ENCODE measurements at regions not wholly inside any gene's neighbourhood (a gene's known extent, or its start where the extent isn't known, plus 50 kb on each side); places are given as distances from the start of the nearest gene placed in this dataset.

- H3K36me3 Mint-ChIP-seq = no peaks in the 10 kb centered on the region
- no peak overlapping the region for H3K27ac Mint-ChIP-seq
Observed at GRCh38 chr5:18095061-18095460, 460.8 kb downstream of the TAF11L14 start.

GRCh38 chr5:18097817-18098216 is 463.6 kb downstream of the TAF11L14 start:
- Mint-ChIP-seq H3K27ac (no peak overlapping the region), H3K4me1 (no peaks in the 10 kb centered on the region), H3K27me3 (peaks cover 3% of the 10 kb centered on the region), H3K9me3 (no peaks in the 10 kb centered on the region), H3K36me3 (no peaks in the 10 kb centered on the region), H3K4me3 (no peak overlapping the region)
- DNase-seq (ENCODE audit: low spot score in 2 of 2) (no peak), ATAC-seq (ENCODE audit: low read depth) (no peak)

More at GRCh38 chr5:18095061-18095460, 460.8 kb downstream of the TAF11L14 start:
- Mint-ChIP-seq H3K4me3 (no peak overlapping the region), H3K27me3 (peaks cover 3% of the 10 kb centered on the region), H3K9me3 (no peaks in the 10 kb centered on the region), H3K4me1 (no peaks in the 10 kb centered on the region)
- ATAC-seq (ENCODE audit: low read depth) (no peak), DNase-seq (ENCODE audit: low spot score in 2 of 2) (no peak)

GRCh38 chr5:18098691-18099090 is 464.4 kb downstream of the TAF11L14 start:
- Mint-ChIP-seq H3K27me3 (peaks cover 3% of the 10 kb centered on the region), H3K36me3 (no peaks in the 10 kb centered on the region), H3K27ac (no peak overlapping the region), H3K4me3 (no peak overlapping the region), H3K4me1 (no peaks in the 10 kb centered on the region), H3K9me3 (no peaks in the 10 kb centered on the region)
- DNase-seq (ENCODE audit: low spot score in 2 of 2) = no peak
- no peak for ATAC-seq (ENCODE audit: low read depth)

GRCh38 chr5:18099261-18099660 is 465.0 kb downstream of the TAF11L14 start:
- no peak for ATAC-seq (ENCODE audit: low read depth)
- Mint-ChIP-seq H3K27me3 (peaks cover 3% of the 10 kb centered on the region), H3K4me3 (no peak overlapping the region), H3K27ac (no peak overlapping the region), H3K9me3 (no peaks in the 10 kb centered on the region), H3K4me1 (no peaks in the 10 kb centered on the region), H3K36me3 (no peaks in the 10 kb centered on the region)
- DNase-seq (ENCODE audit: low spot score in 2 of 2) = no peak

GRCh38 chr5:18101532-18101931 is 467.3 kb downstream of the TAF11L14 start:
- H3K9me3 Mint-ChIP-seq = no peaks in the 10 kb centered on the region
- DNase-seq (ENCODE audit: low spot score in 2 of 2) (no peak), ATAC-seq (ENCODE audit: low read depth) (no peak)
- H3K4me1 Mint-ChIP-seq = no peaks in the 10 kb centered on the region
- no peaks in the 10 kb centered on the region for H3K36me3 Mint-ChIP-seq
- no peak overlapping the region for H3K4me3 Mint-ChIP-seq
- peaks cover 3% of the 10 kb centered on the region for H3K27me3 Mint-ChIP-seq
- H3K27ac Mint-ChIP-seq = no peak overlapping the region

GRCh38 chr5:18102733-18103132 is 468.5 kb downstream of the TAF11L14 start:
- Mint-ChIP-seq H3K27me3 (peaks cover 3% of the 10 kb centered on the region), H3K27ac (no peak overlapping the region), H3K9me3 (no peaks in the 10 kb centered on the region), H3K36me3 (no peaks in the 10 kb centered on the region), H3K4me3 (no peak overlapping the region), H3K4me1 (no peaks in the 10 kb centered on the region)
- no peak for DNase-seq (ENCODE audit: low spot score in 2 of 2)
- ATAC-seq (ENCODE audit: low read depth) = no peak

- no peak for ATAC-seq (ENCODE audit: low read depth)
- no peaks in the 10 kb centered on the region for H3K9me3 Mint-ChIP-seq
- no peak for DNase-seq (ENCODE audit: low spot score in 2 of 2)
- peaks cover 2% of the 10 kb centered on the region for H3K27me3 Mint-ChIP-seq
- no peaks in the 10 kb centered on the region for H3K36me3 Mint-ChIP-seq
- no peak overlapping the region for H3K4me3 Mint-ChIP-seq
- H3K27ac Mint-ChIP-seq = no peak overlapping the region
- no peaks in the 10 kb centered on the region for H3K4me1 Mint-ChIP-seq
Observed at GRCh38 chr5:18105449-18105848, 471.2 kb downstream of the TAF11L14 start.

GRCh38 chr5:18111906-18112465 is 477.7 kb downstream of the TAF11L14 start:
- DNase-seq (ENCODE audit: low spot score in 2 of 2) (no peak), ATAC-seq (ENCODE audit: low read depth) (no peak)
- Mint-ChIP-seq H3K4me3 (no peak overlapping the region), H3K36me3 (no peaks in the 10 kb centered on the region), H3K27me3 (peaks cover 2% of the 10 kb centered on the region), H3K4me1 (no peaks in the 10 kb centered on the region), H3K27ac (no peak overlapping the region), H3K9me3 (no peaks in the 10 kb centered on the region)

GRCh38 chr5:18113721-18114120 is 479.5 kb downstream of the TAF11L14 start:
- Mint-ChIP-seq H3K9me3 (no peaks in the 10 kb centered on the region), H3K36me3 (no peaks in the 10 kb centered on the region), H3K27me3 (no peaks in the 10 kb centered on the region), H3K4me1 (no peaks in the 10 kb centered on the region), H3K4me3 (no peak overlapping the region), H3K27ac (no peak overlapping the region)
- DNase-seq (ENCODE audit: low spot score in 2 of 2) (no peak), ATAC-seq (ENCODE audit: low read depth) (no peak)

- ATAC-seq (ENCODE audit: low read depth) = no peak
- Mint-ChIP-seq H3K36me3 (no peaks in the 10 kb centered on the region), H3K4me1 (no peaks in the 10 kb centered on the region), H3K9me3 (no peaks in the 10 kb centered on the region), H3K4me3 (no peak overlapping the region), H3K27me3 (no peaks in the 10 kb centered on the region), H3K27ac (no peak overlapping the region)
- DNase-seq (ENCODE audit: low spot score in 2 of 2) = no peak
Observed at GRCh38 chr5:18114151-18114757, 480.0 kb downstream of the TAF11L14 start.

GRCh38 chr5:18117968-18118367 is 483.7 kb downstream of the TAF11L14 start:
- DNase-seq (ENCODE audit: low spot score in 2 of 2) (no peak), ATAC-seq (ENCODE audit: low read depth) (no peak)
- Mint-ChIP-seq H3K9me3 (peaks cover 2% of the 10 kb centered on the region), H3K27ac (no peak overlapping the region), H3K36me3 (no peaks in the 10 kb centered on the region), H3K4me3 (no peak overlapping the region), H3K27me3 (peaks cover under 1% of the 10 kb centered on the region), H3K4me1 (no peaks in the 10 kb centered on the region)

GRCh38 chr5:18119156-18119785 is 485.0 kb downstream of the TAF11L14 start:
- no peak overlapping the region for H3K27ac Mint-ChIP-seq
- no peak overlapping the region for H3K4me3 Mint-ChIP-seq
- peaks cover 2% of the 10 kb centered on the region for H3K27me3 Mint-ChIP-seq
- ATAC-seq (ENCODE audit: low read depth) (no peak), DNase-seq (ENCODE audit: low spot score in 2 of 2) (no peak)
- no peaks in the 10 kb centered on the region for H3K36me3 Mint-ChIP-seq
- peaks cover 3% of the 10 kb centered on the region for H3K9me3 Mint-ChIP-seq
- no peaks in the 10 kb centered on the region for H3K4me1 Mint-ChIP-seq

GRCh38 chr5:18141222-18141621 is 507.0 kb downstream of the TAF11L14 start:
- no peak for ATAC-seq (ENCODE audit: low read depth)
- Mint-ChIP-seq H3K4me1 (peaks cover 2% of the 10 kb centered on the region), H3K36me3 (no peaks in the 10 kb centered on the region), H3K9me3 (peaks cover 11% of the 10 kb centered on the region), H3K27ac (no peak overlapping the region), H3K27me3 (no peaks in the 10 kb centered on the region), H3K4me3 (no peak overlapping the region)
- DNase-seq (ENCODE audit: low spot score in 2 of 2) = no peak

- DNase-seq (ENCODE audit: low spot score in 2 of 2) (no peak), ATAC-seq (ENCODE audit: low read depth) (no peak)
- Mint-ChIP-seq H3K4me1 (peaks cover 2% of the 10 kb centered on the region), H3K36me3 (peaks cover 1% of the 10 kb centered on the region), H3K9me3 (peaks cover 10% of the 10 kb centered on the region), H3K27me3 (no peaks in the 10 kb centered on the region), H3K27ac (no peak overlapping the region), H3K4me3 (no peak overlapping the region)
Observed at GRCh38 chr5:18142831-18143230, 508.6 kb downstream of the TAF11L14 start.

- no peak for ATAC-seq (ENCODE audit: low read depth)
- no peaks in the 10 kb centered on the region for H3K36me3 Mint-ChIP-seq
- H3K4me1 Mint-ChIP-seq = no peaks in the 10 kb centered on the region
- no peaks in the 10 kb centered on the region for H3K27me3 Mint-ChIP-seq
- no peak overlapping the region for H3K27ac Mint-ChIP-seq
- H3K9me3 Mint-ChIP-seq = peaks cover 2% of the 10 kb centered on the region
- no peak for DNase-seq (ENCODE audit: low spot score in 2 of 2)
- no peak overlapping the region for H3K4me3 Mint-ChIP-seq
Observed at GRCh38 chr5:18152671-18153070, 518.4 kb downstream of the TAF11L14 start.
